DMS 273 (cell line): ENCODE measurements at regions not wholly inside any gene's neighbourhood (a gene's known extent, or its start where the extent isn't known, plus 50 kb on each side); places are given as distances from the start of the nearest gene placed in this dataset.
A peak's percentile ranks its signal among the peaks of the same experiment; 100 is the strongest.

Source experiments
- DNase-seq: peaks from one replicate; lab custom pipeline; 2025; ENCODE audit not compliant: unreplicated experiment; lab: John Stamatoyannopoulos, UW

GRCh38 chr21:35705237-35705887 lies 355.0 kb downstream of the SETD4 start:
- no peak for DNase-seq

- no peak for DNase-seq
These were observed 356.6 kb downstream of the SETD4 start for GRCh38 chr21:35703704-35704103.

- no peak for DNase-seq
These were observed 361.0 kb downstream of the SETD4 start for GRCh38 chr21:35699361-35699760.

- DNase-seq, result peak; percentile 29
These were observed 363.0 kb downstream of the SETD4 start for GRCh38 chr21:35697321-35697808.

GRCh38 chr21:35696644-35697043 lies 363.7 kb downstream of the SETD4 start:
- no peak for DNase-seq

- DNase-seq, result no peak
These were observed 368.0 kb downstream of the SETD4 start for GRCh38 chr21:35692311-35692710.

GRCh38 chr21:35690436-35690835 lies 369.9 kb downstream of the SETD4 start:
- DNase-seq, result no peak

GRCh38 chr21:35686156-35686555 lies 374.2 kb downstream of the SETD4 start:
- DNase-seq, result no peak

GRCh38 chr21:35683664-35684304 lies 376.5 kb downstream of the SETD4 start:
- no peak for DNase-seq

GRCh38 chr21:35682904-35683549 lies 377.3 kb downstream of the SETD4 start:
- DNase-seq, result no peak

GRCh38 chr21:35681946-35682345 lies 378.4 kb downstream of the SETD4 start:
- DNase-seq, result no peak

- no peak for DNase-seq
These were observed 381.2 kb downstream of the SETD4 start for GRCh38 chr21:35679076-35679475.

GRCh38 chr21:35678393-35678792 lies 381.9 kb downstream of the SETD4 start:
- no peak for DNase-seq

- no peak for DNase-seq
These were observed 383.0 kb downstream of the SETD4 start for GRCh38 chr21:35677298-35677841.

- DNase-seq, result no peak
These were observed 385.3 kb downstream of the SETD4 start for GRCh38 chr21:35674895-35675470.

GRCh38 chr21:35674091-35674671 lies 386.1 kb downstream of the SETD4 start:
- DNase-seq, result no peak

- no peak for DNase-seq
These were observed 388.0 kb downstream of the SETD4 start for GRCh38 chr21:35672313-35672712.

- no peak for DNase-seq
These were observed 395.6 kb downstream of the SETD4 start for GRCh38 chr21:35664683-35665082.

- no peak for DNase-seq
These were observed 396.3 kb downstream of the SETD4 start for GRCh38 chr21:35663856-35664606.

GRCh38 chr21:35658242-35658641 lies 402.1 kb downstream of the SETD4 start:
- no peak for DNase-seq
